KMS-11 (cell line): ENCODE measurements at regions not wholly inside any gene's neighbourhood (a gene's known extent, or its start where the extent isn't known, plus 50 kb on each side); places are given as distances from the start of the nearest gene placed in this dataset.

Experiments
- H2AFZ ChIP-seq: fragments of 200-600 bp; sonication (generic); 2 replicates; pipeline ENCODE4 v1.6.1; 2016; ENCODE audit warnings: antibody characterized with exemption, mixed run types, low read depth
- H3K27ac ChIP-seq: fragments of 200-600 bp; sonication (generic); 2 replicates; pipeline ENCODE4 v1.6.1; 2016; ENCODE audit warnings: mild to moderate bottlenecking, mixed run types
- H3K27me3 ChIP-seq: fragments of 200-600 bp; sonication (generic); 2 replicates; pipeline ENCODE4 v1.6.1; 2017; ENCODE audit warnings: mild to moderate bottlenecking, low read depth, mixed run types, moderate library complexity; ENCODE audit not compliant: insufficient read depth
- H3K36me3 ChIP-seq: fragments of 200-600 bp; sonication (generic); 2 replicates; pipeline ENCODE4 v1.6.1; 2017; ENCODE audit warnings: mild to moderate bottlenecking, mixed run types; ENCODE audit not compliant: insufficient read depth
- H3K4me1 ChIP-seq: fragments of 200-600 bp; sonication (generic); 2 replicates; pipeline ENCODE4 v1.6.1; 2016; ENCODE audit warnings: mild to moderate bottlenecking, low read depth, mixed run types; ENCODE audit not compliant: poor library complexity, severe bottlenecking
- H3K4me2 ChIP-seq: fragments of 200-600 bp; sonication (generic); 2 replicates; pipeline ENCODE4 v1.7.0; 2016; ENCODE audit warnings: mild to moderate bottlenecking, mixed run types
- H3K4me3 ChIP-seq: fragments of 200-600 bp; sonication (generic); IDR thresholded peaks from 2 replicates; pipeline ENCODE4 v1.6.1; 2017; ENCODE audit warnings: low read depth, low read length, mixed read lengths; ENCODE audit not compliant: insufficient read depth
- H3K79me2 ChIP-seq: fragments of 200-600 bp; sonication (generic); 2 replicates; pipeline ENCODE4 v1.6.1; 2016; ENCODE audit warnings: low read depth, mixed run types; ENCODE audit not compliant: insufficient read depth
- H3K9ac ChIP-seq: fragments of 200-600 bp; sonication (generic); 2 replicates; pipeline ENCODE4 v1.6.1; 2016; ENCODE audit warnings: mild to moderate bottlenecking, mixed run types
- H4K20me1 ChIP-seq: fragments of 200-600 bp; sonication (generic); 2 replicates; pipeline ENCODE4 v1.6.1; 2016; ENCODE audit warnings: mild to moderate bottlenecking, mixed run types; ENCODE audit not compliant: insufficient read depth
- TF ChIP-seq, protein P1 (sequence below): fragments of 200-600 bp; sonication (generic); conservative IDR thresholded peaks from 2 replicates; pipeline ENCODE4 v1.6.1; 2017; ENCODE audit warnings: low read depth, mild to moderate bottlenecking, antibody characterized with exemption, low read length, moderate library complexity, mixed read lengths

DNA sequence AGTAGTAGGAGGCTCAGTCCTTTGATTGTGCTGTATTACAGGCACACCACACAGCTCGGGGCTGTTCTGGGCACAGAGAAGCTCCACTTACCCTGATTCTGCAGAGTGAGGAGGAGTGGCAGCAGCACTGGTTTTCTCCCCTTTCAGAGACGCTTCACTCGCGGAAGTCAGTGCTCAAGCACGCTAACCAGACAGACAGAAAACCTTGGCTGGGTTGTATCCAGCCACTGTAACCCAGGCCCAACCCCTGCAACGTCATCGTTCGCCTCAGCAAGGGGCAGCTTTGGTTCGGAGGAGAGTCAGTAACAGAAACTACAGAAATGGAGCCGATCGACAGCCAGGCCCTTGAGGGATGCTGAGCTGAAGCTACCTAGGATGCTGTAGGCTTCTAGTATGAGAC lies 171.0 kb downstream of the SLC16A9 start:
- Histone ChIP-seq H3K27ac (no peak overlapping the region), H3K9ac (no peak overlapping the region), H3K36me3 (no peaks in the 10 kb centered on the region), H4K20me1 (no peaks in the 10 kb centered on the region), H3K4me2 (no peak overlapping the region), H3K4me3 (no peak overlapping the region), H3K79me2 (no peaks in the 10 kb centered on the region), H3K27me3 (no peaks in the 10 kb centered on the region), H2AFZ (no peak overlapping the region), H3K4me1 (no peaks in the 10 kb centered on the region)
- TF ChIP-seq, protein P1, sequence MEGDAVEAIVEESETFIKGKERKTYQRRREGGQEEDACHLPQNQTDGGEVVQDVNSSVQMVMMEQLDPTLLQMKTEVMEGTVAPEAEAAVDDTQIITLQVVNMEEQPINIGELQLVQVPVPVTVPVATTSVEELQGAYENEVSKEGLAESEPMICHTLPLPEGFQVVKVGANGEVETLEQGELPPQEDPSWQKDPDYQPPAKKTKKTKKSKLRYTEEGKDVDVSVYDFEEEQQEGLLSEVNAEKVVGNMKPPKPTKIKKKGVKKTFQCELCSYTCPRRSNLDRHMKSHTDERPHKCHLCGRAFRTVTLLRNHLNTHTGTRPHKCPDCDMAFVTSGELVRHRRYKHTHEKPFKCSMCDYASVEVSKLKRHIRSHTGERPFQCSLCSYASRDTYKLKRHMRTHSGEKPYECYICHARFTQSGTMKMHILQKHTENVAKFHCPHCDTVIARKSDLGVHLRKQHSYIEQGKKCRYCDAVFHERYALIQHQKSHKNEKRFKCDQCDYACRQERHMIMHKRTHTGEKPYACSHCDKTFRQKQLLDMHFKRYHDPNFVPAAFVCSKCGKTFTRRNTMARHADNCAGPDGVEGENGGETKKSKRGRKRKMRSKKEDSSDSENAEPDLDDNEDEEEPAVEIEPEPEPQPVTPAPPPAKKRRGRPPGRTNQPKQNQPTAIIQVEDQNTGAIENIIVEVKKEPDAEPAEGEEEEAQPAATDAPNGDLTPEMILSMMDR: no peak

DNA sequence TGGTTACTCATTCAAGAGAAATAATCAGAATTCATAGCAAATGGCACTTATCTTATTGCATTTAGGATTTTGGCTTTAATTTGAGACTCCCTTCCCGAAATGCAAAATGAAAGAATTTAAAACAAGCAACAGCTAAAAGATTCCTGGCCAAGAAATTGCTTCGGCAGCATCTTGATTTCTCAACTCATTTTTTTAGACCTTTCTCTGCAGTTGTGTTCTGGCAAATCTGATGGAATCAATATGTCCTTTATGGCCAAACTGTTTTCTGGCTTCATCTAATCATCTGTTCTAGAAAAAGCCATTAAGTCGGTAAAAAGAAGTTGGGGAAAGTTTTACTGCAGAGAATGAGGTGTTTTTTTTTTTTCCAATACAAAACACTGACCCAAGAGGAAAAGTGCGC lies 172.1 kb downstream of the SLC16A9 start:
- Histone ChIP-seq H3K27me3 (no peaks in the 10 kb centered on the region), H3K27ac (no peak overlapping the region), H4K20me1 (no peaks in the 10 kb centered on the region), H2AFZ (no peak overlapping the region), H3K4me1 (no peaks in the 10 kb centered on the region), H3K36me3 (no peaks in the 10 kb centered on the region), H3K4me3 (no peak overlapping the region), H3K9ac (no peak overlapping the region), H3K79me2 (no peaks in the 10 kb centered on the region), H3K4me2 (no peak overlapping the region)
- TF ChIP-seq, protein P1: no peak

DNA sequence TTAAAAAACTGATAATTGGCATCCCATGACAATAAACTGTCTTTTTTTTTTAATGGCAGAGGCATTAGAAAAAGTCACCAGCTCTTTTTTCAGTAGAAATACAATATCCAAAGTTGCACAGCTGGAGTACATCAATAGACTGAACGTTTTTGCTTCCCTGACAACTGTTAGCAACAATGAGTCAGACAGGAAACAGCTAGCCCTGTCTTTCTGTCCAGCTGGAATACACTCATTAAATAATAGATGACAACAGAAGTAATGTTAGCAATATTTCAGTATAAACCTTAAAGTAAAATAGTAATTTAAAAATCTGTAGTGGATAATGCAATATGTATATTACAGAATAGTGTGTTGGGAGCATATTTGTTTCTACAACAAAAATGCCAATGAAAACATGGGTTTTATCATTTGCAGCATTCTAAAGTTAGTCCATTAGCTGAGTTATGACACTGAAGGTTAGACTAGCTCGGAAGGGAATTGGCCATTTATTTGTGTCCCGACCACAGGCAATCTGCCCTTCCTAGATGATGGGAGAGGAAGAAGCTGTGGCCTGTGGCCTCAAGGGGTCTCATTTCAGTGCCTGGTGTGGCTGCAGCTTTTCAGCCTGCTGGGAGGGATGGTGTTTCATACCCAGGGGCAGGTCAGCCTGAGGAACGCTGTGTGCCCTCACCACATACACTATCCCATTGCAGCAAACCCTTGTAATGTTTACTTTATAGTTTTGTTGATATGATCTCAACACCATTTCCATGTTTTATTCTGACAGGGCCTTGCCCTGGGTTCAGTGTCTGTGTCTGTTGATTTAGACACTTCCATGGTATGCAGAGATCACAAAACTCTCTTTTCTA lies 173.3 kb downstream of the SLC16A9 start:
- no peak overlapping the region for H2AFZ ChIP-seq
- TF ChIP-seq, protein P1: no peak

DNA sequence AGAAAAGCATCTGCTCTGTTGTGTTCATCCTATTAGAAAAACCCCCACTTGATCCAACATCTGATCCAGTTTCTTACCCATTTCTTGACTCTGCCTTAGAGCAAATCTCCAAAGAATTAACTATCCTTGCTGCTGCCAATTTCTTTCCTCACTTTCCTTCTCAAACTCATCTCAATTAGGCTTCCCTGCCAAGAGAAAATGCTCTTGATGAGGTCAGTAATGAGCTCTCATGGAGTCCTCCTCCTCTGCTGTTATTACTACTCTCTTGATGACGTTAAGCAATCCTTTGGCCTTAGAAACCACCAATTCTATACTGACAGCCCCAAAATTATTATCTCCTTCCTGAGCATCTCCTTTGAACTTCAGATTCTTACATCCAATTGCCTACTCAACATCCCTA lies 162.0 kb upstream of the FAM13C start:
- H2AFZ ChIP-seq: no peak overlapping the region
- no peak overlapping the region for H3K4me3 ChIP-seq
- no peak overlapping the region for H3K27ac ChIP-seq
- H3K4me2 ChIP-seq: no peak overlapping the region
- H4K20me1 ChIP-seq: no peaks in the 10 kb centered on the region
- TF ChIP-seq, protein P1: no peak
- H3K27me3 ChIP-seq: no peaks in the 10 kb centered on the region
- H3K4me1 ChIP-seq: no peaks in the 10 kb centered on the region
- no peaks in the 10 kb centered on the region for H3K36me3 ChIP-seq
- no peaks in the 10 kb centered on the region for H3K79me2 ChIP-seq
- H3K9ac ChIP-seq: no peak overlapping the region

More for the DNA sequence above, 173.3 kb downstream of the SLC16A9 start:
- H3K4me1 ChIP-seq: no peaks in the 10 kb centered on the region
- H3K27me3 ChIP-seq: no peaks in the 10 kb centered on the region
- H3K36me3 ChIP-seq: no peaks in the 10 kb centered on the region
- H3K4me3 ChIP-seq: no peak overlapping the region
- no peak overlapping the region for H3K27ac ChIP-seq
- H3K9ac ChIP-seq: no peak overlapping the region
- no peaks in the 10 kb centered on the region for H3K79me2 ChIP-seq
- H3K4me2 ChIP-seq: no peak overlapping the region
- H4K20me1 ChIP-seq: no peaks in the 10 kb centered on the region
